Right atrium auricular region (tissue), 2 donors: ENCODE measurements at regions not wholly inside any gene's neighbourhood (a gene's known extent, or its start where the extent isn't known, plus 50 kb on each side); places are given as distances from the start of the nearest gene placed in this dataset.

Experiments
- DNase-seq: peaks from one replicate; pipeline ENCODE4 v3.0.0-alpha.2; 2019; ENCODE audit warnings: low spot score
- H3K27ac ChIP-seq, 2 donors: fragments of 200-600 bp; sonication (generic); 1 replicate in 1 of 2; 2 replicates in 1 of 2; pipeline ENCODE4 v1.5.1; 2016 to 2019
- H3K27me3 ChIP-seq, 2 donors: fragments of 200-600 bp; sonication (generic); one replicate each; pipeline versions ENCODE4 v1.5.1 to v1.6.0; 2017 to 2019
- H3K36me3 ChIP-seq: fragments of 200-600 bp; sonication (generic); one replicate; pipeline ENCODE4 v1.5.1; 2016
- H3K4me1 ChIP-seq, 2 donors: fragments of 200-600 bp; sonication (generic); one replicate each; pipeline versions ENCODE4 v1.5.1 to v1.6.0; 2017 to 2019
- H3K4me3 ChIP-seq, 2 donors: fragments of 200-600 bp; sonication (generic); 1 replicate in 1 of 2; 2 replicates in 1 of 2; pipeline ENCODE4 v1.5.1; 2017 to 2019; ENCODE audit warnings: mild to moderate bottlenecking in 1 of 2, moderate library complexity in 1 of 2
- H3K9me3 ChIP-seq, 2 donors: fragments of 200-600 bp; sonication (generic); one replicate each; pipeline ENCODE4 v1.5.1; 2019
- TF ChIP-seq, protein P1 (sequence below), 2 donors: fragments of 200-600 bp; sonication (generic); IDR thresholded peaks; one replicate each; pipeline ENCODE4 v1.5.1; 2019; ENCODE audit warnings: antibody characterized with exemption in 2 of 2

DNA sequence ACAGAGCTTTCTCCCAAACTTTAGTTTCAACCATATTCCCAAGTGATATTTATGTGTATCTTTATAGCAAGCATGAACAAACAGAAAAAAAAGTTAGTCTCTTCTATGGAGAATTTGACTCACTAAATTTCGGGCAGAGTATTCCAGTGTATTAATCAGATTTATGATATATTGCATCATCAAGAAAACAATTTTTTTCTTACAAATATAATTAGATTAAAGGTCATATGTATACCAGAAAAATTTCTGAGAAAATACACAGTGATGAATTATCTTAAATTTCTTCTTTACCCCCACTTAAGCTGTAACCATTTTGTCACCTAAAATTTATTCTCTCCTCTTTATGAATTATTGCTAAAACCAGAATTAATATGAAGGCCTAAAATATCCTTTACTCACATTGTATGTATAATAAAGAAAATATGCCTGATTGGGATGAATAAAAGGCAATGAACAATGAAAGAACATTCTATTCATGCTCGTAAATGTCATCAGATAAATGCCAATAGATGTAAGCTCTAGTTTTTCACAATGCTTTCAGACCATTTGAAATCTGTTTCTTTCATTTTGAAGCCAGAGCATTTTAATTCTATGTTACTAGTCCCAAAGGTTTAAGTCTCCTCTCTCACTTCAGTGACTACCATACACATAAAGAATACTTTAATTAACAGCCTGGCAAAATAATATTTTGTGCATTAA lies 192.1 kb downstream of the HGF start:
- Histone ChIP-seq H3K9me3 (no peaks in the 10 kb centered on the region), H3K27me3 (no peaks in the 10 kb centered on the region), H3K4me3 (no peak overlapping the region), H3K27ac (no peak overlapping the region), H3K4me1 (no peaks in the 10 kb centered on the region), H3K36me3 (no peaks in the 10 kb centered on the region)
- DNase-seq, result no peak
- TF ChIP-seq, protein P1, sequence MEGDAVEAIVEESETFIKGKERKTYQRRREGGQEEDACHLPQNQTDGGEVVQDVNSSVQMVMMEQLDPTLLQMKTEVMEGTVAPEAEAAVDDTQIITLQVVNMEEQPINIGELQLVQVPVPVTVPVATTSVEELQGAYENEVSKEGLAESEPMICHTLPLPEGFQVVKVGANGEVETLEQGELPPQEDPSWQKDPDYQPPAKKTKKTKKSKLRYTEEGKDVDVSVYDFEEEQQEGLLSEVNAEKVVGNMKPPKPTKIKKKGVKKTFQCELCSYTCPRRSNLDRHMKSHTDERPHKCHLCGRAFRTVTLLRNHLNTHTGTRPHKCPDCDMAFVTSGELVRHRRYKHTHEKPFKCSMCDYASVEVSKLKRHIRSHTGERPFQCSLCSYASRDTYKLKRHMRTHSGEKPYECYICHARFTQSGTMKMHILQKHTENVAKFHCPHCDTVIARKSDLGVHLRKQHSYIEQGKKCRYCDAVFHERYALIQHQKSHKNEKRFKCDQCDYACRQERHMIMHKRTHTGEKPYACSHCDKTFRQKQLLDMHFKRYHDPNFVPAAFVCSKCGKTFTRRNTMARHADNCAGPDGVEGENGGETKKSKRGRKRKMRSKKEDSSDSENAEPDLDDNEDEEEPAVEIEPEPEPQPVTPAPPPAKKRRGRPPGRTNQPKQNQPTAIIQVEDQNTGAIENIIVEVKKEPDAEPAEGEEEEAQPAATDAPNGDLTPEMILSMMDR (IDR thresholded peaks at IDR 0.05), result no peak

DNA sequence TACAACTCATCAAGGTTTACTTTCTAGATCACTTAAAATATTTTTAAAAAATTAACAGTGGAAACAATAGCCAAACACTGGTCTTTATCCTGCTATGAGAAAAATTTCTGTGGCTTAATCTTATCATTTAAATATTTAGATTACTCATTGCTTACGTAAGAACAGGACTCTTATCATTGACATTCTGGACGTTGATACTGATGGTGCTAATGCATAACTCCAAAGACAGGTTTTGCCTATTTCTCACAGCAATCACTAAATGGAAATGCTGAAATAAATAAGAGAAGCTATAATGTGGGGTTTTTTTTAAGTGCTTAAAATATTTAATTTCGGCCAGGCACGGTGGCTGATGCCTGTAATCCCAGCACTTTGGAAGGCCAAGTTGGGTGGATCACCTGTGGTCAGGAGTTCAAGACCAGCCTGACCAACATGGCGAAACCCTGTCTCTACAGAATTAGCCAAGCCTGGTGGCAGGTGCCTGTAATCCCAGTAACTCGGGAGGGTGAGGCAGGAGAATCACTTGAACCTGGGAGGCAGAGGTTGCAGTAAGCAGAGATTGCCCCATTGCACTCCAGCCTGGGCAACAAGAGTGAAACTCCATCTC lies 195.0 kb downstream of the HGF start:
- DNase-seq, result no peak
- Histone ChIP-seq H3K27ac (no peak overlapping the region), H3K9me3 (no peaks in the 10 kb centered on the region), H3K4me3 (no peak overlapping the region), H3K36me3 (no peaks in the 10 kb centered on the region), H3K27me3 (no peaks in the 10 kb centered on the region), H3K4me1 (no peaks in the 10 kb centered on the region)
- TF ChIP-seq, protein P1 (IDR thresholded peaks at IDR 0.05), result no peak

DNA sequence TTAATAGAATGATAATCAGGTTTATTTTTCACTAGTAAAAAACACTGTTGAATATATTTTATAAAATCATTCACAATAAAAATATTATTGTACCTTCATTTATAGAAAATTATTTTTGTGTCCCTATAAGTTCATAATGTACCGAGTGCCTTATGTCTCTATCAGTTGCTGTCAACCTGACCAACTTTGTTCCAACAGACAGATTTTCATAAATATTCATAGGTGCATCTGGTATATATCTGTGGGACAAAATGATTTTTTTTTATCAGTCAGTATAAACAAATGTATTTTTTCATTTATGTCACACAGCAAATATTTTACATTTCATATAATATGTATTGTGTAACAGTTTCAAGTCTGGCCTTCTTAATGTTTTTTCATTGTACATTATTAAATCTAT lies 195.9 kb downstream of the HGF start:
- H3K27ac ChIP-seq, result no peak overlapping the region
- no peaks in the 10 kb centered on the region for H3K9me3 ChIP-seq
- no peaks in the 10 kb centered on the region for H3K27me3 ChIP-seq
- H3K36me3 ChIP-seq, result no peaks in the 10 kb centered on the region
- no peak for DNase-seq
- H3K4me3 ChIP-seq, result no peak overlapping the region
- TF ChIP-seq, protein P1 (IDR thresholded peaks at IDR 0.05), result no peak
- no peaks in the 10 kb centered on the region for H3K4me1 ChIP-seq

DNA sequence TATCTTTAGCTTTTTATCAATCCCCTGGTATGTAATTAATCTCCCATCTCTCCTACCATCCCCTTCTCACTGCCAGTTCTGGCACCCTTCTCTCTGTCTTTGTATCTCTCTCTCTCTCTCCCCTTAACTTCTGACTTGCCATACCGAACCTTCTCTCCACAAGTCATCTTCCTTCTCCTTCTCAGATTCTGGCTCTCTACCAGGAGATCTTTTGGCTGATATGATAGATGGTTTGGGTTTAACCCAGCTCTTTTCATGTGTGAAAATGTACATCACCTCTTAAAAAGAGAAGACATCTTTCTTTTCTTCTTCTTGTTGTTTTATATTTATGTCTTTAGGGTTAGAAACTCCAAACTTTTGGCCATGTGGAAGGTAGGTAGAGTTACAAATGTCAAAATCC lies 196.7 kb downstream of the HGF start:
- Histone ChIP-seq H3K27me3 (no peaks in the 10 kb centered on the region), H3K4me1 (no peaks in the 10 kb centered on the region), H3K27ac (no peak overlapping the region), H3K4me3 (no peak overlapping the region), H3K36me3 (no peaks in the 10 kb centered on the region), H3K9me3 (no peaks in the 10 kb centered on the region)
- no peak for DNase-seq
- TF ChIP-seq, protein P1 (IDR thresholded peaks at IDR 0.05), result no peak

DNA sequence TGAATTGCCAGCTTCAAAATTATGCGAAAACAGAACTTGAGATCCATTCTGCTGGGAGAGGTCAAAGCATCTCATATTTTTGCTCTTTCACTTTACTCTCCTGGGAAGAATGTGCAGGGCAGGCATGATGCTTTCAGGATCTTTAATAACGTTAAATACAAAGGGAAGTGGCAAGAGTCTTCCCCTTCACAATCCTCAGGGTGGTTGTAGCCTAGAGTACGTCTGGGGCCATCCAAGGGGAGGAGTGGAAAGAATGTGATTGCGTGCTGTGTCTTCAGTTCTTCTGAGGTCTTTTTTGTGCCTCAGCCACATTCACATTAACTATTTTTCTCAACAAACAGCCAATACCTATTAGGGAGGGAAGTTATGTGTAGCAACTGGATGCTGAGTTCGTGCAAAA lies 207.3 kb downstream of the HGF start:
- H3K27me3 ChIP-seq, result no peaks in the 10 kb centered on the region
- H3K27ac ChIP-seq, result no peak overlapping the region
- TF ChIP-seq, protein P1 (IDR thresholded peaks at IDR 0.05), result no peak
- no peaks in the 10 kb centered on the region for H3K36me3 ChIP-seq
- H3K4me3 ChIP-seq, result no peak overlapping the region
- no peak for DNase-seq
- H3K9me3 ChIP-seq, result no peaks in the 10 kb centered on the region
- H3K4me1 ChIP-seq, result no peaks in the 10 kb centered on the region

DNA sequence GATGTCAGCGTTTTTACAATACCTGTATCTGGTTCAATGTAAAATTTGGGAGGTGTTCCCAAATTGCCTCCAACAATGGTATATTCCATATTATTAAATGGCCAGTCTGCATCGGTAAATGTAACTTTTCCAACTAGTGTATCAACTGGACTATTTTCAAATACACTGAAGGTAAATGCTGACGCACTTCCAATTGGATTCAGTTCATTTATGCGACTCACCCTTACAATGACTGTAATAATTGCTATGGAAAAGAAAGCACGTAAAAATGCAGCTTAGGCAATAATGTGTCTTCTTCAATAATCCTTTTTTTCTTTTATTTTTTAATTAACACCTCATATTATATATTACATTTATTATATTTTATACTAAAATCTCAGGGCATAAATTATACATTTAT lies 209.1 kb downstream of the HGF start:
- no peak for DNase-seq
- TF ChIP-seq, protein P1 (IDR thresholded peaks at IDR 0.05), result no peak
- no peak overlapping the region for H3K27ac ChIP-seq

More for the DNA sequence above, 209.1 kb downstream of the HGF start:
- H3K4me3 ChIP-seq, result no peak overlapping the region
- H3K27me3 ChIP-seq, result no peaks in the 10 kb centered on the region
- no peaks in the 10 kb centered on the region for H3K36me3 ChIP-seq
- no peaks in the 10 kb centered on the region for H3K9me3 ChIP-seq
- H3K4me1 ChIP-seq, result no peaks in the 10 kb centered on the region
